Thyroid gland (tissue), 4 donors: ENCODE measurements at regions not wholly inside any gene's neighbourhood (a gene's known extent, or its start where the extent isn't known, plus 50 kb on each side); places are given as distances from the start of the nearest gene placed in this dataset.
"Not testable (repeated sequence)": the region's sequence is repeated elsewhere in the genome, so short reads cannot be mapped to it uniquely, and the experiment has no call there.

ENCODE experiments used
- DNase-seq, 2 donors: peaks; one replicate each; pipeline ENCODE4 v3.0.0-alpha.2; 2019
- H3K27ac ChIP-seq, 3 donors: fragments of 200-600 bp; sonication (generic); 1 replicate in 2 of 3; 2 replicates in 1 of 3; pipeline ENCODE4 v1.5.1; 2016 to 2019; ENCODE audit warnings: mild to moderate bottlenecking in 1 of 3, moderate library complexity in 1 of 3
- H3K27me3 ChIP-seq: fragments of 200-600 bp; sonication (generic); one replicate; pipeline ENCODE4 v1.5.1; 2019
- H3K36me3 ChIP-seq, 2 donors: fragments of 200-600 bp; sonication (generic); one replicate each; pipeline ENCODE4 v1.5.1; 2016 to 2019
- H3K4me1 ChIP-seq, 2 donors: fragments of 200-600 bp; sonication (generic); one replicate each; pipeline ENCODE4 v1.5.1; 2017 to 2019
- H3K4me3 ChIP-seq, 3 donors: fragments of 200-600 bp; sonication (generic); replicated peaks in 1 of 3; 1 replicate in 2 of 3; 2 replicates in 1 of 3; pipeline ENCODE4 v1.5.1; 2016; ENCODE audit warnings: mild to moderate bottlenecking in 1 of 3
- H3K9me3 ChIP-seq: fragments of 200-600 bp; sonication (generic); one replicate; pipeline ENCODE4 v1.5.1; 2017
- CTCF ChIP-seq, 6 experiments: fragments of 200-600 bp in 3 of 6; fragments of 450-650 bp in 3 of 6; sonication (generic) in 3 of 6; IDR thresholded peaks; one replicate each; pipeline ENCODE4 v1.5.1; 2016 to 2019; ENCODE audit warnings: antibody characterized with exemption in 6 of 6, mild to moderate bottlenecking in 2 of 6, inconsistent platforms in 1 of 6, moderate library complexity in 1 of 6
- POLR2A ChIP-seq, 2 donors: fragments of 450-650 bp; IDR thresholded peaks; one replicate each; pipeline ENCODE4 v1.6.1; 2017; ENCODE audit warnings: antibody characterized with exemption in 2 of 2, mild to moderate bottlenecking in 2 of 2, moderate library complexity in 1 of 2
- WGBS, 2 donors: methylation state at CpG; one replicate each; pipeline ENCODE4 v1.1.5; 2017; 5-methylcytosine and 5-hydroxymethylcytosine counted together
- intact Hi-C: fragments of 100-400 bp; cut with DNase I; formaldehyde crosslinking; loops from one replicate; pipeline ENCODE4 v1.15.1; 2023

DNA sequence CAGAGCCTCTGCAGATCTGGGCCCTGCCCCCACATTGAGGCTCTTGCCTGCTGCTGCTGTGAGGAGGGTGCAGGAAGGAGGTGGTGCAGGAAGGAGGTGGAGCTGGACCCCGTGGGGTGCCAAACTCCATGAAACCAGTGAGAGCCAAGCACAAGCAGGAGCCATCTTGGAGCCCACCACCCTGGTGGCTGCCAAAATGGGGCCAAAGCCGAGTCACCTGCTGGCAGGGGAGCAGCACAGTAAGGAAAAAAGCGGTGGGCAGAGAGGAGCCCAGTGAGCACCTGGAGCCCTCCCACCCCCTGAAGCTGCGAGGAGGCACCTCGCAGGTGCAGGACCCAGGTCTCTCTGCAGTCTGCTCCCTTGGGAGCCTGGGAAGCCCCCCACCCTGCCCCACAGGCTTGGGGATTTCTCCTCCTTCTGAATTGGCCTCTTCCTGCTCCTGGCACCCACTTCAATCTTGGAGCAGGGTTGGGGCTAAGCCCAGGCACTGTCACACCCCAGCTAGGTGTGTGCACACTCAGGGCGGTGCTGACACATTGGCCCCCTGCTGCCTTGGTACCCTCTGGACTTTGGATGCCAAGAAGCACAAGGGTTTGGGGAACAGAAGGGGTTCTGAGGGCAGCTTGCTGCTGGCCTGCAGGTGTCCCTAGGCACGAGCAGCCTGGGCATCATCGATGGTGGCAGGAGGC is 245.4 kb upstream of the LRRTM4 start:
- Histone ChIP-seq H3K27me3 (no peaks in the 10 kb centered on the region), H3K27ac (no peak overlapping the region), H3K9me3 (no peaks in the 10 kb centered on the region), H3K4me3 (no peak overlapping the region), H3K4me1 (no peaks in the 10 kb centered on the region), H3K36me3 (no peaks in the 10 kb centered on the region)
- no peak for DNase-seq
- intact Hi-C loops, result no loop called here
- TF ChIP-seq POLR2A (IDR thresholded peaks at IDR 0.05) (no peak), CTCF (IDR thresholded peaks at IDR 0.05) (no peak)
- WGBS, 2 donors, result 81 to 92% methylated on average over 3 to 8 of the region's 8 CpGs

DNA sequence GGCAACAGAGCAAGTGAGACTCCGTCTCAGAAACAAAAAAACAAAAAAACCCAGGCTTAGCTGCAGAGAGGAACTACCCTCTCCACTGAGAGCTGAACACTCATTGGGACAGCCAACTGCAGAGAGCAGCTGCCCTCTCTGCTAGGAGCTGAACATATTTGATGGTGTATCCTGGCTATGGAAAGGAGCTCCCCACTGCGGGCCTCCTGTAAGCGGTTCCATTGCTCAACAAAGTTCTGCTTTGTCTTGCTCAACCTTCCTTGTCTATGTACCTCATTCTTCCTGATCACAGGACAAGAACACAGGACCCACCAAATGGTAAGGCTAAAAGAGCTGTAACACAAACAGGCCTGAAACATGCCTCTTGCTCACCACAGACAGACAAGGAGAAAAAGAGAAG is 246.3 kb upstream of the LRRTM4 start:
- Histone ChIP-seq H3K27ac (no peak overlapping the region), H3K27me3 (no peaks in the 10 kb centered on the region), H3K4me1 (no peaks in the 10 kb centered on the region), H3K9me3 (no peaks in the 10 kb centered on the region), H3K36me3 (no peaks in the 10 kb centered on the region), H3K4me3 (no peak overlapping the region)
- intact Hi-C loops, result no loop called here
- DNase-seq, result no peak
- 81 to 83% methylated on average over 3 of the region's 3 CpGs for WGBS, 2 donors
- no peak for TF ChIP-seq CTCF (IDR thresholded peaks at IDR 0.05)
- no peak for TF ChIP-seq POLR2A (IDR thresholded peaks at IDR 0.05)

GRCh38 chr2:77778917-77779316 is 256.7 kb upstream of the LRRTM4 start:
- Histone ChIP-seq H3K27me3 (no peaks in the 10 kb centered on the region), H3K4me3 (no peak overlapping the region), H3K27ac (no peak overlapping the region), H3K9me3 (no peaks in the 10 kb centered on the region), H3K36me3 (no peaks in the 10 kb centered on the region), H3K4me1 (no peaks in the 10 kb centered on the region)
- intact Hi-C loops, result no loop called here
- no peak for TF ChIP-seq CTCF (IDR thresholded peaks at IDR 0.05)
- no peak for TF ChIP-seq POLR2A (IDR thresholded peaks at IDR 0.05)
- DNase-seq, result no peak

GRCh38 chr2:77793500-77793899 is 271.3 kb upstream of the LRRTM4 start:
- H3K27ac ChIP-seq, H3K4me3 ChIP-seq, H3K4me1 ChIP-seq, H3K27me3 ChIP-seq, DNase-seq, H3K9me3 ChIP-seq, H3K36me3 ChIP-seq, intact Hi-C loops: not testable (repeated sequence)
- 98 to 100% methylated on average over 2 of the region's 2 CpGs for WGBS, 2 donors

DNA sequence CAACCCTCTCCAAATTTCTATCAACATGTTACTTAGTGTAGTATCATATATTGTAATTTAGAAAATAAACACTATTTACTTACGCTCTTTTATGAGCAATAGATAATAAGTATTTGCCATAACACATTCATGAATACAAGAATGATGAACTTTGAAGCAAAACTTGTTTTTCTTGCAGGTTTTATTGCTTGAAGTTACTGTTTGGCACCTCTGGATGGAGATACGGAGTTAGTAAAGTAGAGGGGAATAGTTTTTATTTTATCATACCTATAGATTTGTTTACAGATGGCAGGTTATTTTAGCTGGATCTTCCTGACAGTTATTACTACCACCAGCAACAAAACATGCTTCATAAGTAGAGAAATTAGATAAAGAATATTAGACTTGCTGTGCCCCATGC is 274.2 kb upstream of the LRRTM4 start:
- Histone ChIP-seq H3K4me3 (no peak overlapping the region), H3K27ac (no peak overlapping the region)

More for the DNA sequence above, 274.2 kb upstream of the LRRTM4 start:
- Histone ChIP-seq H3K27me3 (no peaks in the 10 kb centered on the region), H3K9me3 (no peaks in the 10 kb centered on the region), H3K36me3 (no peaks in the 10 kb centered on the region), H3K4me1 (no peaks in the 10 kb centered on the region)
- no peak for DNase-seq
- TF ChIP-seq POLR2A (IDR thresholded peaks at IDR 0.05) (no peak), CTCF (IDR thresholded peaks at IDR 0.05) (no peak)
- intact Hi-C loops, result no loop called here
- 93 to 96% methylated on average over 2 of the region's 2 CpGs for WGBS, 2 donors
